Stimulated activated CD4-positive, alpha-beta T cell treated with anti-CD3 and anti-CD28 coated beads, Interleukin-12 subunit alpha, Interleukin-12 subunit beta, amount 100 ng/mL, for 4 hours (primary cell): ENCODE measurements at regions not wholly inside any gene's neighbourhood (a gene's known extent, or its start where the extent isn't known, plus 50 kb on each side); places are given as distances from the start of the nearest gene placed in this dataset.
"Not testable (repeated sequence)": the region's sequence is repeated elsewhere in the genome, so short reads cannot be mapped to it uniquely, and the experiment has no call there.

Source experiments
- DNase-seq: peaks from one replicate; pipeline ENCODE4 v3.0.0-alpha.2; 2020

- DNase-seq, result no peak
Observed at GRCh38 chr5:124502551-124502950, 243.9 kb downstream of the ZNF608 start.

DNA sequence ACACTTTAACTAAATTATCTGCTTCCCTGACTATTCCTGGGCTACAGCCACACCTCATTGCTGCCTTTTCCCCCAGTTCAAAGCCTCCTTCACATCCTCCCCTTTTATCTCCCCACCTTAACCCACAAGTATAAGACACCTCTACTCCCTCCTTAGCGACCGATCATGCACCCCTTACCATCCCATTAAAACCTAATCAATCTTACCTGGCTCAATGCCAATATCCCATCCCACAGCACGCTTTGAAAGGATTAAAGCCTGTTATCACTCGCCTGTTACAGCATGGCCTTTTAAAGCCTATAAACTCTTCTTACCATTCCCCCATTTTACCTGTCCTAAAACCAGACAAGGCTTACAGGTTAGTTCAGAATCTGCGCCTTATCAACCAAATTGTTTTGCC lies 246.6 kb downstream of the ZNF608 start:
- DNase-seq, result not testable (repeated sequence)

DNA sequence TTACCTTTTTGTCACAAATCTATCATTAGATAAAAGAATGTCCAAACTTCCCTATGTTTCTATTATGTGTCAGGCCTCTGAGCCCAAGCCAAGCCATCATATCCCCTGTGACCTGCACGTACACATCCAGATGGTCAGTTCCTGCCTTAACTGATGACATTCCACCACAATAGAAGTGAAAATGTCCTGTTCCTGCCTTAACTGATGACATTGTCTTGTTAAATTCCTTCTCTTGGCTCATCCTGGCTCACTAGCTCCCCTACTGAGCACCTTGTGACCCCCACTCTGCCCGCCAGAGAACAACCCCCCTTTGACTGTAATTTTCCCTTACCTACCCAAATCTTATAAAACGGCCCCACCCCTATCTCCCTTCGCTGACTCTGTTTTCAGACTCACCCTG lies 249.5 kb downstream of the ZNF608 start:
- not testable (repeated sequence) for DNase-seq

GRCh38 chr5:124494540-124495116 lies 251.8 kb downstream of the ZNF608 start:
- DNase-seq, result no peak

DNA sequence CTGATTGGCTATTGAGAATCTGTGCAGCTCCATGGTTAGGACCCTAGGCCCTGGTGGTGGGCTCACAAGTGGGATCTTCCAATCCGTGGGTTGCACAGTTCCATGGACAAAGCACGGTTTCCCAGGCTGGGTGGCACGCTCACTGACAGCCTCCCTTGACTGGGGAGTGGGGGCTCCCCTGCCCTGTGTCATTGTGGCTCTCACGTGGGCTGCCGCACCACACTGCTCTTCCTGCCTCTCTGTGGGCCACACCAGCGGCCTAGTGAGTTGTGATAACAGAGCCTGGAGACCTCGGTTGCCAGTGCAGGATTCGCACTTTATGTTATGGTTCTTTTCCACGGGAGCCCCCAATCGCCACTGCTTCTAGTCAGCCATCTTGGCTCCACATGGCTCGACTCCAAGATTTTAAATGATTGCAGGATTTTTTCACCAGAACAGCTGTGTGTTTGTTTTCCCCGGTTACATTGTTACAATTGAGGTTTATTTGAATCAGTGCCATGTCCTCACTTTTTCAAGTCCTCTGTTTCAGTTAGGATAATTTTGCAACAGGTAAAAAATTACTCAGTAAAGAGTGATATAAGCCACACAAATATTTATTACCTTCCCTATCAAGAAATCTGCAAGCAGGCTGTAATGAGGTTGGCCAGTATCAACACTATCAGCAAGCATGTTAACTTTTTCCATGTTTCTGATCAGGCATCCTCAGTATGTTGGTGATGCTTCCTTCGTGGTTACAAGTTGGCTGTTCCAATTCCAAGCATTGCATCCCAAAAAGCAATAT lies 253.8 kb downstream of the ZNF608 start:
- no peak for DNase-seq

- DNase-seq, result not testable (repeated sequence)
Observed at GRCh38 chr5:124490315-124490714, 256.1 kb downstream of the ZNF608 start.

GRCh38 chr5:124481419-124481818 lies 265.0 kb downstream of the ZNF608 start:
- no peak for DNase-seq

GRCh38 chr5:124480964-124481363 lies 265.5 kb downstream of the ZNF608 start:
- DNase-seq, result no peak

DNA sequence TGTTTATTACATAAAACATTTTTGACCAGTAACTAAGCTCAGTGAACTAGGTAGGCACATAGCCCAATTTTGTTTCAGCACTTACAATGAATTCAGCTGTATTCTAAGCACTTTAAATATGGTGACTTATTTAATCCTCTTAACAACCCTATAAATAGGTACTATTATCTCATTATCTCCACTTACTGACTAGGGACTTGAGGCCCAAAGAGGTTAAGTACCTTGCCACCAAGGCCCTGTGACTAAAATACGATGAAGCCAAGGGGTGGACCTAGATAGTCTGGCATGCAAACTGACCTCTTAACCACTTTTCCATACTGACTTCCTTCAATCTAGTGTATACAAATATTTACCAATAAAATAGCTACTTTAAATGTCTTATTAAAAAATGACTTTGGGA lies 266.4 kb downstream of the ZNF608 start:
- DNase-seq, result no peak

DNA sequence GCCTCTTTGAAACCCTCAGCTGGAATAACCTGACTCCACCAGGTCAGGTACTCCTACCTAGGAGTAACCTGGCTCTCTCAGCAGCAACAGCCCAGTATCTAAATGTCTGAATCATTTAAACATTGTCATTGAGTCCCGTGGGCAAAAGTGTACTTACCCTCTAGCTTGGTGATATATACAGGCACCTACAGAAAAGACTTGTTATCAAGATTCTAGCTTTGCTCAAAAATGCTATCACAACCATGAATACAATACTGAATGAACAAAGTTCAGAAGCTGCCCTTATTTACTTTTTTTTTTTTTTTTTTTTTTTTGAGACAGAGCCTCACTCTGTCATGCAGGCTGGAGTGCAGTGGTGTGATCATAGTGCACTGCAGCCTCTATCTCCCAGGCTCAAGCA lies 268.2 kb downstream of the ZNF608 start:
- DNase-seq, result no peak

DNA sequence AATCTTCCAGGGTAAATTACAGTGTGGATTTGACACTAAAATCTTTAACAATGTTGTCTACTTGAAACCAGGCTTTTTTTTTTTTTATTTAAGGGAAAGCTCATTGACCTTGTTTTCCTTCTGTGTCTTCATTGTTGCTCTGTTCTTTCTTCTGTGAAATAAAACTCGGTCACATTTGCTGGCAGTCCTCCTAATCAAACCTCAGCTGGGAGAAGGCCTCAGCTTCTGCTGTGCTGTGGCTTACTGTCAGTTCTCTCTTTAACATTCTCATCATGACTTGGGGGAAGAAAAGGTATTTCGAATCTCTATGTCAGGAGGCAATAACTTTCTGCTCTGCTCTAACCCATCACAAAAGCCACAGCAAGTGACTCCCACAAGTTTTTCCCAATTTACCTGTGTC lies 268.9 kb downstream of the ZNF608 start:
- no peak for DNase-seq

- DNase-seq, result no peak
Observed at GRCh38 chr5:124477062-124477461, 269.4 kb downstream of the ZNF608 start.

- no peak for DNase-seq
Observed at GRCh38 chr5:124474528-124475215, 271.8 kb downstream of the ZNF608 start.

DNA sequence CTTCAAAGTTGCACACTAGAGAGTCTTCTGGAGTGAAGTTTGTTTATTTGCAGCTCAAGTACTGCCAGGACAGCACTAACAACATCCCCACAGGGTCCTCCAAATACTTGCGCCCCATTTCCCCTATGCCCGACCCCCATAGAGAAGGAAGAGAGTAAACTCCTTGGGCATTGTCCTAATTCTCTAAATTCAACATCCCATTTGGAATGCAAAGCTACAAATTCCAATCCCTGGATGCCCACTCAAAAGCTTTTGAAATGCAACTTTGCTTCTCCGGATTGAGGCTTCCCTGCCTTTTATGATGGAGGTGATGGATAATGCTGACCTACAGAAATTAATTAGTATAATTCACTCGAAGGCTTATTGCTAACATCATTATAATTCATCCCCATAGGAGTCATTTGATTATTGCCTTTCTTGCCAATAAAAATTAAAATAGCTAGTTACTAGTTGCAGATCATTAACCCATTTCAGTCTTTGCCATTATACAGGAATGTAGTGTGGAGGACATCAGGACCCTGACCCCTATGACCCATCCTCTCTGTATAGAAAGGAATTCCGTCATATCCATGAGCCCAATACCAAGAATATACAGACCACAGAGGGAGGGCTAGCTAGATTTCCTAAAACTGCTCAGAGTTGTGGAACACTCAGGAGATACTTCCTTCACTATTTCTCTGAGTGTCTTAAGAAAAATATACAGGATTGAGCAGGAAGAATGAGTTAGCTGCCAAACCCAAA lies 277.6 kb downstream of the ZNF608 start:
- no peak for DNase-seq

DNA sequence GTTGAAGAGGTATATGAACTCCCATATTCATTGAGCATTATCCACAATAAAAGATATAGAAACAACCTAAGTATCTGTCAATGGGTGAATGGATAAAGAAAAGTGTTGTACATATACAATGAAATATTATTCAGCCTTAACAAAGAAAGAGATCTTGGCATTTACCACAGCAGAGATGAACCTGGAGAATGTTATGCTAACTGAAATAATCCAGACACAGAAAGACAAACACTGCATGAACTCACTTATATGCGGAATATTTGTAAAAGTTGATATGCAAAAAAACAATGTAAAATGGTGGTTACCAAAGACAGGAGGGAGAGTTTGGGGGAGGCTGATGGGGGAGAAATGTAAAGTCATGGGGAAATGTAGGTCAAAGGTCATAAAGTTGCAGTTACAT lies 278.7 kb downstream of the ZNF608 start:
- DNase-seq, result no peak

GRCh38 chr5:124466011-124466410 lies 280.4 kb downstream of the ZNF608 start:
- DNase-seq, result no peak

GRCh38 chr5:124463851-124464250 lies 282.6 kb downstream of the ZNF608 start:
- no peak for DNase-seq

GRCh38 chr5:124462751-124463150 lies 283.7 kb downstream of the ZNF608 start:
- DNase-seq, result no peak

GRCh38 chr5:124461941-124462340 lies 284.5 kb downstream of the ZNF608 start:
- no peak for DNase-seq

DNA sequence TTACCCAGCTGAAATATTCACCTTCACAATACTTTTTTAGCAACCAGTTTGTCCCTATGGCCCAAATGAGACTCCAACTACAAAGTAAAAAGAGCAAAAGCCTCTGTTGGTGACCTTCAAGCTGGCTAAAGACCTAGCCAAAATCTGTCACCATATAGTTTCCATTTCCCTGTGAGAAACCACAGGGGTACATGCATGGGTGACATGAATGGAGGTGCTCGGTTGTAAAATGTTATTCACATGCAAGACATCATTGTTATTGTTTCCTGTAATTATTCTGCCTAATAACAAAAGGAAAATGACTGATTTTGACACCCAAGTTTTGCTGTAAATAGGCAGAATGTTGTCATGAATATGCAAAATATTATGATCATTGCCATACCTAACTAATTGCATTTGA lies 285.3 kb downstream of the ZNF608 start:
- no peak for DNase-seq

DNA sequence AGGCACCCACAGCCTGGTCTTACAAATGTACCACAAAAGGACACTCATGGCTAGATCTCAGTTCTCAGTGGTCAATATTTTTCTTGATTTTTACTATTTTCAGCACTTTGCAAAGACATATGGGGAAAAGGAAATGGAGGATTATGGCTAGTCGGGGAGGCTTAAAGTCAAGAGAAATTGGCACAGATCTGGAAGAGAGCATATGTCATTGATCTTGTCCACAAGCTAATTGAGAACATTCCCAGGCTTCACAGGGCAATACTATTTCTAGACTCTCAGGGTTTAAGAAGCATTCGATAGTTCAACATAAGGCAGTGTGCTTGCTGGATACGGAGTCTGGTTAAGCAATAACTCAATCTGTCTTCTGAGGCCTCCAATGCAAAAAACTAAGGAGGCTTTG lies 285.8 kb downstream of the ZNF608 start:
- no peak for DNase-seq

- no peak for DNase-seq
Observed at GRCh38 chr5:124459984-124460383, 286.5 kb downstream of the ZNF608 start.

- DNase-seq, result no peak
Observed at GRCh38 chr5:124457901-124458300, 288.5 kb downstream of the ZNF608 start.

- no peak for DNase-seq
Observed at GRCh38 chr5:124457101-124457500, 289.3 kb downstream of the ZNF608 start.
